Erythroblast (primary cell): ENCODE measurements at regions not wholly inside any gene's neighbourhood (a gene's known extent, or its start where the extent isn't known, plus 50 kb on each side); places are given as distances from the start of the nearest gene placed in this dataset.
"Not testable (repeated sequence)": the region's sequence is repeated elsewhere in the genome, so short reads cannot be mapped to it uniquely, and the experiment has no call there.

Experiments
- DNase-seq, 2 experiments: peaks; one replicate each; lab custom pipeline; 2025; lab: John Stamatoyannopoulos, UW
- GATA1 ChIP-seq: IDR thresholded peaks from 2 replicates; pipeline ENCODE4 v1.6.1; 2011; ENCODE audit warnings: low read depth, mild to moderate bottlenecking, control low read depth, low read length, moderate library complexity
- POLR2A ChIP-seq: IDR thresholded peaks from 2 replicates; pipeline ENCODE4 v1.6.1; 2011; ENCODE audit warnings: mild to moderate bottlenecking, low read length

DNA sequence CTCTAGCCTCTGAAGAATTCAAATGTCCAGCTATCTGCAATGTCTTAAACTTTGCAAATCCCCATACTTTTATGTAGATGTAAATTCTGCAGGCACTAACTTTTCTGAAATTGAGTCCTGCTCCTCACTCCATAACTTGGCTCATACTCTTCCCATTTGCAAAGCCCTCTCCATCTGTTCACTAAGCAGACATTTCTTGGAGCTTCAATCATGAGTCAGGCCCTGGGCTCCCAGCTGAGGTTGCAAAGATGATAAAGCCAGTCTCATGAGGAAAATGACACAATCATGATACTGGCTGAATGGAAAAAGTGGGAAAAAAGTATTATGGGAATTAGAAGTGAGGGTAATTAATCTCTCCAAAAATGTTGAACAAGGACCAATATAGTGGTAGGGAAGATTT lies 507.6 kb downstream of the NR2F2 start:
- no peak for TF ChIP-seq POLR2A
- TF ChIP-seq GATA1, result no peak
- no peak for DNase-seq

DNA sequence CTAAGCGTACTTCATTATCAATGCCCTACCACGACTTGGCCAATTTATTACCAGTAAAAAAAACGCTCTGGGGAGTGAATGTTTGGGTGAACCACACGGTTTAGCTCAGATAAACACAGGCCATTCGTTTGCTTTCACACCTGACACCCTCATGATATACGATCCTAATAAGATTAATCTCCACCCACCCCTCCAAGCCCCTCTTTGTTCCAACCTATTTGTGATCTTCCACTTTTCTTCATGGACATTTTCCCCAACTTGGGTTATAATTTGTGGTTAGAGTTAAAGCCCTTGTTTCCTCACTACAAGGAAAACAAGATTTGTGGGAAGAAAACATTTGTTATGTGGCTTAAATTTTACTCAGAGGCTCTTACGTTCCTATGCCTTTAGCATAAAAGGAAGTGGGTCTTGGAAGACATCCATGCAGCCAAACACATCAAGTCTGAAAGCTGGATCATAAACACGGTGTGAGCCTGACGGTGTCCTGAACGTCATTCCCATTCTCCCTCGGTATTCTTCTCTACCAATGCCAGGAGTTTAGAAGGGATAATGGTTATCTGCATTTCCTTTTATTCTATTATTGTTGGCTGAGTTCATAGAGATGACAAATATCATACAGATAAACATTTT lies 518.9 kb downstream of the NR2F2 start:
- DNase-seq, result no peak
- TF ChIP-seq GATA1 (no peak), POLR2A (no peak)

DNA sequence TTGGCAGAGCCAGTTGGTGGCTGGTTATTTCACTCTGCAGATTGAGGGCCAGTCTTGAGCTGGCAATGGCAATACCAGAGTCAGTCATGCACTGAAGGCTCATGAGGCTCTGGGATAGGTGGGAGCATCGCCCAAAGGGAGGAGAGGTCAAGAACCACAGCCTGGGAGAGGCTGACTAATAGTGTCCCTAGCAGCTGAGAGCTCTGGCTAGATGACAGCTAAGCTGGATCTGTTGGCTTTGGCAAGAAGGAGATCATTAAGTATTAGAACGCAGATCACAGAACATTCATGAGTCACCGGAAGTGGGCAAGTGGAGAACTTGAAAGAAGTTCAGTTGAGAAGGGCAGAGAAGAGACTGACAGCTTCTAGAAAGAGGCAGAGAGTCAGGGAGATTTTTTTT lies 521.1 kb downstream of the NR2F2 start:
- TF ChIP-seq GATA1 (no peak), POLR2A (no peak)
- DNase-seq, result no peak

GRCh38 chr15:96858694-96859093 lies 528.2 kb downstream of the NR2F2 start:
- no peak for DNase-seq
- TF ChIP-seq GATA1, result no peak
- TF ChIP-seq POLR2A, result no peak

DNA sequence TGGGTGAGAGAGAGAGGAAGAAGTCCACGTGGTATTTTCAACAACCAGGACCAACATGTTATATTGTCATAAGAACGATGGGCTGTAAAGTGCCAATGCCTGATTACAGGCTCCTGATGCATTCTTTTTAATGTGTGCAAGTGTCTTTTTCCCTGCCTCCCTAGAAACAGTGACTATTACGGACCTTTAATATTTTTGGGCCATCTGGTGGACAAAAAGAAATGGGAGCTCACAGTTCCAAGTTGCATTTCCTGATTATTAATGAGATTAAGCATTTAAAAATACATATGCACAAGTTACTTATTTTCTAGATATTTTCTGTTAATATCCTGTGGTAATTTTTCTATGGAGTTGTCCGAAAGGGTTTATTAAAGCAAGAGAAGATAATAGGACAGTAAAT lies 530.2 kb downstream of the NR2F2 start:
- TF ChIP-seq GATA1 (no peak), POLR2A (no peak)
- no peak for DNase-seq

DNA sequence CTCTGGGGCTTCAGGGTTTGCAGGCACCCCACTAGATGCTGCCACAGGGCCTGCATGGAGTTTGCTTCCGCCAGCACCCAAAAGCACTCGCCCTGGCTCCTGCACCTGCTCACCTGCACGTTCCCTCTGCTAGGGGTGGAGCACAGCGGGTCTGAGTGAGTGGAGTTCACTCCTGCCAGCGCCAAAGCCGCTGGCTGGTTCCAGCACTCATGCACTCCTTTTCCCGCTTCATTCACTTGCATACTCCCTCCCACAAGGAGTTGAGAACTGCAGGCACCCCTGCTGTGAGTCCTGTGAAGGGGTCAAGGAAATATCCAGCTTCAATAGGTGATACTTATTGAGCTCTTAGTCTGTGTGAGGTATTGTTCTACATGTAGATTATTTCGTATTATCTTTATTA lies 537.5 kb downstream of the NR2F2 start:
- no peak for DNase-seq
- TF ChIP-seq POLR2A, result no peak
- no peak for TF ChIP-seq GATA1

DNA sequence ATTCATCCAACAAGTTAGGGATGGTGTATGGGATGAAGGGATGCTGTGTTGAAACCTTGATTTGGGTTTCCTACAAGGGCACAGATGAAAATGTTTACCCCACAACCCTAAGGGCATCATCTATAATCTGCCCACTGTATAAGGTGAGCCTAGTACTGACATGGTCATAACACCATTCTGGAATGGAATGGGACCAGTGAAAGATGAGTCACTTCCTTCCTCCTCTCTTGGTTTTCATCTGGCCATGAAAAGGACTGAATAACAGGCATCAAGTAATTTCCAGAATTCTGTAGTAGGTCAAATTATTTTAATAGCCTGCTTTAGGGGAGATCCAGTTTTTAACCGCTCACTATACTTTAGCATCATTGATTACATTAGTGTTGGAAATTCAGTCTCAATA lies 538.6 kb downstream of the NR2F2 start:
- TF ChIP-seq POLR2A (no peak), GATA1 (no peak)
- DNase-seq, result no peak

DNA sequence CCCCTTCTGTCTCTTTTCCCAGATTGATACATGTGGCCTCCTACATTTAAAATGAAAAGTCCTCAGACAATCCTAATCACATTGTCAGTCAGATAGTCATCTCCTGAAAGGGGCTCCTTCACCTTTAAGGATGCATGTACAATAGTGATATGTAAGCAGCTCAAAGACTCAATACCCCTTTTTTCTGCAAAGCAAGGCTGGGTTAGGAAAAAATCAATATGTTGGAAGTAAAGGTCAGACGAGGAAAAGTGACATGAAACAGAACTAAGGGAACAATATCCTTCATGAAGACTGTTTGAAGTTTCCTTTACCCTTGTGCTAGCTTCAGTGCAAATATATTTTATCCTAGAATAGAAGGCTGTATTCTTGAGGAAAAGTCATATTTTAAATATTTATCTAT lies 539.3 kb downstream of the NR2F2 start:
- TF ChIP-seq GATA1, result no peak
- TF ChIP-seq POLR2A, result no peak
- no peak for DNase-seq

GRCh38 chr15:96870580-96870979 lies 540.1 kb downstream of the NR2F2 start:
- DNase-seq, result no peak
- no peak for TF ChIP-seq POLR2A
- no peak for TF ChIP-seq GATA1

- DNase-seq, result not testable (repeated sequence)
These were observed 546.9 kb downstream of the NR2F2 start for GRCh38 chr15:96877442-96877841.

DNA sequence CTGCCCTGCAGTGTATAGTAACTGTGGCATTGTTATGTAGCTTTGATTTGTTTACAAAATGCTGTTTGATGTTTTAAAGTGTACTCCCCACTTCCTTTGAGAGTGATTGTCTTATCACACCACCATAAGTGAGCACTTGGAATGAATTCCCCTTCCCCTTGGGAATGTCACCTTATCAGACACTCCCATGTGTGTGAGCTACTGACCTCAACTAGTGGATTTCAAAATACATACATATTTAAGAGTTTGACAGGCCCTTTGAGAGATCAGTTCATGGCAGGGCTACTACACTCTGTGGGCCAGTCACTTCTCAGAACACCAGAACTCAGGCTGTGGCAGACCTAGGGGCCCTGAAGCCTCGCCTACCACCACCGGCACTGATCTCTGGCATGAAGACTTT lies 547.6 kb downstream of the NR2F2 start:
- TF ChIP-seq GATA1, result no peak
- no peak for TF ChIP-seq POLR2A

DNA sequence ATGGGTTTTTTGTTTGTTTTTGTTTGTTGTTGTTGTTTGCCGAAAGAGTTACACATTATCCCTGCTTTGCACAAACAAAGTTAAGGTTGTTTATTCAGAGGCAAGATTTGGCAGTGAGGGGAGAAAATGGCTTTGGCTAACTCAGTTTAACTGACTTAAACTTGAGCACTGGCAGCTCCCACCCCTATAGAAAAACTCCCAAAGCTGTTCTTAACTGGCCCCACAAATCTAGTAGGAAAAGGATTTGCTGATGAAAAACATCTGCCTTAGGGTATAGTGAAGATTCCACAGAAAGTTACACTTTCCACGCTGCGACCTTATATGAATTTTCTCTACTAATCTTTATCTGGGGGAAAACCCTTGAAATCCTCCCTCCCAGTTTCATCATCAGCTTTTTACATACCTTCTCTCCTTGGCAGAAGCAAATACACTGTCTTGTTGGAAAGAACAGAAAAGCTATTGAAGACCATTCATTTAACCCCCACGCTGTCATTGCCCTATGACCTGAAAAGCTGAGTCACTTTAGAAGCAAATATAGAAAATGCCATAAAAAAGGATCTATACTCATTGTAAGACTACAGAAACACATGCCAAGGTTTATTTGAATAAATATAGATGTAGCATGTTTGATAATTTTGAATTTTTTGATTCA lies 551.7 kb downstream of the NR2F2 start:
- DNase-seq, result no peak
- TF ChIP-seq GATA1 (no peak), POLR2A (no peak)

More for the DNA sequence above, 547.6 kb downstream of the NR2F2 start:
- DNase-seq, result no peak

GRCh38 chr15:96887730-96888129 lies 557.2 kb downstream of the NR2F2 start:
- no peak for TF ChIP-seq GATA1
- no peak for TF ChIP-seq POLR2A
- DNase-seq, result no peak

GRCh38 chr15:96888764-96889163 lies 558.3 kb downstream of the NR2F2 start:
- DNase-seq, result no peak
- no peak for TF ChIP-seq GATA1
- TF ChIP-seq POLR2A, result no peak
